ENCODE measurements at regions not wholly inside any gene's neighbourhood (a gene's known extent, or its start where the extent isn't known, plus 50 kb on each side); places are given as distances from the start of the nearest gene placed in this dataset.
"Not testable (repeated sequence)": the region's sequence is repeated elsewhere in the genome, so short reads cannot be mapped to it uniquely, and the experiment has no call there.

- DNase-seq: no peak
Observed at GRCh38 chr13:37290716-37291505, 185.4 kb upstream of the CSNK1A1L start.

GRCh38 chr13:37289212-37289935 is 183.9 kb upstream of the CSNK1A1L start:
- DNase-seq: no peak

- DNase-seq: no peak
Observed at GRCh38 chr13:37288057-37288720, 182.7 kb upstream of the CSNK1A1L start.

GRCh38 chr13:37280231-37280630 is 174.8 kb upstream of the CSNK1A1L start:
- not testable (repeated sequence) for DNase-seq

GRCh38 chr13:37277435-37278144 is 172.1 kb upstream of the CSNK1A1L start:
- DNase-seq: no peak

- no peak for DNase-seq
Observed at GRCh38 chr13:37277007-37277406, 171.5 kb upstream of the CSNK1A1L start.

GRCh38 chr13:37274569-37275497 is 169.4 kb upstream of the CSNK1A1L start:
- DNase-seq: no peak

- DNase-seq: no peak
Observed at GRCh38 chr13:37273836-37274235, 168.4 kb upstream of the CSNK1A1L start.

GRCh38 chr13:37270226-37271001 is 164.9 kb upstream of the CSNK1A1L start:
- no peak for DNase-seq

GRCh38 chr13:37263871-37264270 is 158.4 kb upstream of the CSNK1A1L start:
- DNase-seq: no peak

GRCh38 chr13:37257706-37258105 is 152.2 kb upstream of the CSNK1A1L start:
- no peak for DNase-seq

- DNase-seq: no peak
Observed at GRCh38 chr13:37257051-37257450, 151.6 kb upstream of the CSNK1A1L start.

GRCh38 chr13:37241786-37242185 is 136.3 kb upstream of the CSNK1A1L start:
- DNase-seq: no peak

GRCh38 chr13:37230346-37230745 is 124.9 kb upstream of the CSNK1A1L start:
- no peak for DNase-seq

- DNase-seq: no peak
Observed at GRCh38 chr13:37229931-37230330, 124.5 kb upstream of the CSNK1A1L start.

GRCh38 chr13:37226971-37227370 is 121.5 kb upstream of the CSNK1A1L start:
- no peak for DNase-seq

- DNase-seq: no peak
Observed at GRCh38 chr13:37225414-37226070, 120.1 kb upstream of the CSNK1A1L start.

- no peak for DNase-seq
Observed at GRCh38 chr13:37216331-37216730, 110.9 kb upstream of the CSNK1A1L start.

- DNase-seq: no peak
Observed at GRCh38 chr13:37212826-37213225, 107.4 kb upstream of the CSNK1A1L start.

GRCh38 chr13:37211487-37211886 is 106.0 kb upstream of the CSNK1A1L start:
- no peak for DNase-seq

All from COR-L47 (cell line).